ENCODE measurements at regions not wholly inside any gene's neighbourhood (a gene's known extent, or its start where the extent isn't known, plus 50 kb on each side); places are given as distances from the start of the nearest gene placed in this dataset.

GRCh38 chr20:48302149-48302548, 516.9 kb upstream of the SULF2 start:
- H3K4me1 Mint-ChIP-seq: no peaks in the 10 kb centered on the region
- no peak overlapping the region for H3K4me3 Mint-ChIP-seq
- no peak overlapping the region for H3K27ac Mint-ChIP-seq
- no peaks in the 10 kb centered on the region for H3K36me3 Mint-ChIP-seq (ENCODE audit: low read depth)
- H3K27me3 Mint-ChIP-seq: peaks cover 24% of the 10 kb centered on the region
- no peaks in the 10 kb centered on the region for H3K9me3 Mint-ChIP-seq
- no peak for ATAC-seq (replicated peaks)

GRCh38 chr20:48301189-48301588, 515.9 kb upstream of the SULF2 start:
- Mint-ChIP-seq H3K9me3 (no peaks in the 10 kb centered on the region), H3K36me3 (ENCODE audit: low read depth) (no peaks in the 10 kb centered on the region), H3K4me3 (no peak overlapping the region), H3K27me3 (peaks cover 24% of the 10 kb centered on the region), H3K4me1 (no peaks in the 10 kb centered on the region), H3K27ac (no peak overlapping the region)
- no peak for ATAC-seq (replicated peaks)

GRCh38 chr20:48300529-48300928, 515.2 kb upstream of the SULF2 start:
- no peaks in the 10 kb centered on the region for H3K9me3 Mint-ChIP-seq
- H3K4me1 Mint-ChIP-seq: no peaks in the 10 kb centered on the region
- no peak overlapping the region for H3K27ac Mint-ChIP-seq
- peaks cover 27% of the 10 kb centered on the region for H3K27me3 Mint-ChIP-seq
- no peak for ATAC-seq (replicated peaks)
- no peaks in the 10 kb centered on the region for H3K36me3 Mint-ChIP-seq (ENCODE audit: low read depth)
- no peak overlapping the region for H3K4me3 Mint-ChIP-seq

- H3K27me3 Mint-ChIP-seq: peaks cover 29% of the 10 kb centered on the region
- H3K4me3 Mint-ChIP-seq: no peak overlapping the region
- no peak overlapping the region for H3K27ac Mint-ChIP-seq
- no peaks in the 10 kb centered on the region for H3K36me3 Mint-ChIP-seq (ENCODE audit: low read depth)
- ATAC-seq (replicated peaks): no peak
- no peaks in the 10 kb centered on the region for H3K4me1 Mint-ChIP-seq
- H3K9me3 Mint-ChIP-seq: no peaks in the 10 kb centered on the region
These were observed 513.7 kb upstream of the SULF2 start for GRCh38 chr20:48298851-48299484.

- no peak overlapping the region for H3K4me3 Mint-ChIP-seq
- H3K4me1 Mint-ChIP-seq: no peaks in the 10 kb centered on the region
- no peak for ATAC-seq (replicated peaks)
- no peak overlapping the region for H3K27ac Mint-ChIP-seq
- no peaks in the 10 kb centered on the region for H3K9me3 Mint-ChIP-seq
- H3K36me3 Mint-ChIP-seq (ENCODE audit: low read depth): no peaks in the 10 kb centered on the region
- peaks cover 32% of the 10 kb centered on the region for H3K27me3 Mint-ChIP-seq
These were observed 513.2 kb upstream of the SULF2 start for GRCh38 chr20:48298433-48298832.

GRCh38 chr20:48295966-48296421, 510.7 kb upstream of the SULF2 start:
- Mint-ChIP-seq H3K36me3 (ENCODE audit: low read depth) (no peaks in the 10 kb centered on the region), H3K4me1 (no peaks in the 10 kb centered on the region), H3K4me3 (no peak overlapping the region), H3K27ac (no peak overlapping the region), H3K27me3 (peaks cover 29% of the 10 kb centered on the region), H3K9me3 (no peaks in the 10 kb centered on the region)
- ATAC-seq (replicated peaks): no peak

- Mint-ChIP-seq H3K4me1 (no peaks in the 10 kb centered on the region), H3K9me3 (no peaks in the 10 kb centered on the region), H3K27ac (no peak overlapping the region), H3K27me3 (peaks cover 28% of the 10 kb centered on the region), H3K36me3 (ENCODE audit: low read depth) (no peaks in the 10 kb centered on the region), H3K4me3 (no peak overlapping the region)
- ATAC-seq (replicated peaks): no peak
These were observed 510.2 kb upstream of the SULF2 start for GRCh38 chr20:48295445-48295903.

GRCh38 chr20:48294942-48295341, 509.7 kb upstream of the SULF2 start:
- H3K9me3 Mint-ChIP-seq: no peaks in the 10 kb centered on the region

GRCh38 chr20:48294196-48294595, 508.9 kb upstream of the SULF2 start:
- H3K27me3 Mint-ChIP-seq: peaks cover 32% of the 10 kb centered on the region
- H3K27ac Mint-ChIP-seq: no peak overlapping the region
- ATAC-seq (replicated peaks): no peak
- no peaks in the 10 kb centered on the region for H3K9me3 Mint-ChIP-seq
- H3K4me3 Mint-ChIP-seq: no peak overlapping the region
- no peaks in the 10 kb centered on the region for H3K4me1 Mint-ChIP-seq
- no peaks in the 10 kb centered on the region for H3K36me3 Mint-ChIP-seq (ENCODE audit: low read depth)

More at GRCh38 chr20:48294942-48295341, 509.7 kb upstream of the SULF2 start:
- H3K4me1 Mint-ChIP-seq: no peaks in the 10 kb centered on the region
- H3K36me3 Mint-ChIP-seq (ENCODE audit: low read depth): no peaks in the 10 kb centered on the region
- peaks cover 31% of the 10 kb centered on the region for H3K27me3 Mint-ChIP-seq
- no peak overlapping the region for H3K4me3 Mint-ChIP-seq
- H3K27ac Mint-ChIP-seq: no peak overlapping the region
- ATAC-seq (replicated peaks): no peak

GRCh38 chr20:48293671-48294070, 508.4 kb upstream of the SULF2 start:
- no peaks in the 10 kb centered on the region for H3K9me3 Mint-ChIP-seq
- no peak for ATAC-seq (replicated peaks)
- H3K4me3 Mint-ChIP-seq: no peak overlapping the region
- H3K27me3 Mint-ChIP-seq: peaks cover 33% of the 10 kb centered on the region
- H3K27ac Mint-ChIP-seq: no peak overlapping the region
- no peaks in the 10 kb centered on the region for H3K4me1 Mint-ChIP-seq
- H3K36me3 Mint-ChIP-seq (ENCODE audit: low read depth): no peaks in the 10 kb centered on the region

- no peak for ATAC-seq (replicated peaks)
- Mint-ChIP-seq H3K36me3 (ENCODE audit: low read depth) (no peaks in the 10 kb centered on the region), H3K27me3 (peaks cover 34% of the 10 kb centered on the region), H3K4me3 (no peak overlapping the region), H3K27ac (no peak overlapping the region), H3K4me1 (no peaks in the 10 kb centered on the region), H3K9me3 (no peaks in the 10 kb centered on the region)
These were observed 507.5 kb upstream of the SULF2 start for GRCh38 chr20:48292806-48293205.

- Mint-ChIP-seq H3K9me3 (no peaks in the 10 kb centered on the region), H3K27me3 (peaks cover 38% of the 10 kb centered on the region), H3K36me3 (ENCODE audit: low read depth) (no peaks in the 10 kb centered on the region), H3K4me1 (no peaks in the 10 kb centered on the region), H3K4me3 (no peak overlapping the region), H3K27ac (no peak overlapping the region)
- no peak for ATAC-seq (replicated peaks)
These were observed 506.6 kb upstream of the SULF2 start for GRCh38 chr20:48291896-48292295.

GRCh38 chr20:48288930-48289507, 503.7 kb upstream of the SULF2 start:
- H3K27me3 Mint-ChIP-seq: peaks cover 35% of the 10 kb centered on the region
- H3K27ac Mint-ChIP-seq: no peak overlapping the region
- H3K4me3 Mint-ChIP-seq: no peak overlapping the region
- no peaks in the 10 kb centered on the region for H3K4me1 Mint-ChIP-seq
- ATAC-seq (replicated peaks): no peak
- no peaks in the 10 kb centered on the region for H3K9me3 Mint-ChIP-seq
- no peaks in the 10 kb centered on the region for H3K36me3 Mint-ChIP-seq (ENCODE audit: low read depth)

GRCh38 chr20:48287552-48288170, 502.4 kb upstream of the SULF2 start:
- Mint-ChIP-seq H3K4me1 (no peaks in the 10 kb centered on the region), H3K27ac (no peak overlapping the region), H3K9me3 (no peaks in the 10 kb centered on the region), H3K36me3 (ENCODE audit: low read depth) (no peaks in the 10 kb centered on the region), H3K4me3 (no peak overlapping the region), H3K27me3 (peaks cover 35% of the 10 kb centered on the region)
- ATAC-seq (replicated peaks): no peak

GRCh38 chr20:48287021-48287494, 501.8 kb upstream of the SULF2 start:
- H3K27me3 Mint-ChIP-seq: peaks cover 36% of the 10 kb centered on the region
- no peak for ATAC-seq (replicated peaks)
- no peaks in the 10 kb centered on the region for H3K4me1 Mint-ChIP-seq
- no peaks in the 10 kb centered on the region for H3K9me3 Mint-ChIP-seq
- H3K36me3 Mint-ChIP-seq (ENCODE audit: low read depth): no peaks in the 10 kb centered on the region
- H3K27ac Mint-ChIP-seq: no peak overlapping the region
- H3K4me3 Mint-ChIP-seq: no peak overlapping the region

Data from activated T-helper 17 cell treated with anti-CD3 and anti-CD28 coated beads, Interleukin-2, amount 50 U/mL, for 72 hours (primary cell).